HepG2 (cell line): ENCODE measurements at regions not wholly inside any gene's neighbourhood (a gene's known extent, or its start where the extent isn't known, plus 50 kb on each side); places are given as distances from the start of the nearest gene placed in this dataset.

Experiments
- ARID2 ChIP-seq: sonication (generic); formaldehyde crosslinking; IDR thresholded peaks from 2 replicates; pipeline ENCODE4 v1.8.1; 2022; ENCODE audit warnings: mild to moderate bottlenecking, missing genetic modification reagents, borderline replicate concordance
- FIP1L1 ChIP-seq: fragments of 200-400 bp; formaldehyde crosslinking; IDR thresholded peaks from 2 replicates; pipeline ENCODE4 v1.6.1; 2018; ENCODE audit warnings: low read depth, mild to moderate bottlenecking, low read length, moderate library complexity, borderline replicate concordance; ENCODE audit not compliant: insufficient read depth
- HINFP ChIP-seq: sonication (generic); formaldehyde crosslinking; IDR thresholded peaks from 2 replicates; pipeline ENCODE4 v1.4.0; 2020; ENCODE audit warnings: low read depth, mild to moderate bottlenecking, missing genetic modification reagents
- NCOA2 ChIP-seq: sonication (generic); formaldehyde crosslinking; IDR thresholded peaks from 2 replicates; pipeline ENCODE4 v1.8.0; 2022; ENCODE audit warnings: inconsistent platforms
- SUZ12 ChIP-seq: fragments of 150-350 bp; IDR thresholded peaks from 2 replicates; pipeline ENCODE4 v1.6.1; 2014; ENCODE audit warnings: low read depth, low read length
- ZKSCAN1 ChIP-seq: fragments of 150-350 bp; IDR thresholded peaks from 2 replicates; pipeline ENCODE4 v1.6.1; 2014; ENCODE audit warnings: low read length

- TF ChIP-seq HINFP (CRISPR knock-in tag): no peak
- TF ChIP-seq ARID2 (CRISPR knock-in tag): no peak
- TF ChIP-seq SUZ12: no peak
- no peak for TF ChIP-seq FIP1L1
- TF ChIP-seq NCOA2 (CRISPR knock-in tag): no peak
- TF ChIP-seq ZKSCAN1: no peak
Measured at GRCh38 chr9:129290606-129291005, 112.5 kb upstream of the IER5L start.
